SK-N-SH (cell line): ENCODE measurements at regions not wholly inside any gene's neighbourhood (a gene's known extent, or its start where the extent isn't known, plus 50 kb on each side); places are given as distances from the start of the nearest gene placed in this dataset.

ENCODE experiments used
- EP300 ChIP-seq, 2 experiments: IDR thresholded peaks; 2 replicates each; pipeline versions ENCODE4 v1.4.0 to v1.6.1; 2012; ENCODE audit warnings: borderline replicate concordance in 1 of 2, low read depth in 1 of 2, low read length in 1 of 2
- EZH2phosphoT487 ChIP-seq: fragments of 200-600 bp; sonication (generic); IDR thresholded peaks from 2 replicates; pipeline ENCODE4 v1.6.1; 2017; ENCODE audit warnings: low read depth, mixed run types, mild to moderate bottlenecking, antibody characterized with exemption, moderate library complexity, borderline replicate concordance
- FOXM1 ChIP-seq: IDR thresholded peaks from 2 replicates; pipeline ENCODE4 v1.4.0; 2012; ENCODE audit warnings: low read depth, mild to moderate bottlenecking
- POLR2AphosphoS5 ChIP-seq: IDR thresholded peaks from 2 replicates; pipeline ENCODE4 v1.6.1; 2012; ENCODE audit warnings: low read depth, low read length
- RAD21 ChIP-seq: IDR thresholded peaks from 2 replicates; pipeline ENCODE4 v1.6.1; 2012; ENCODE audit warnings: mild to moderate bottlenecking, low read length
- SMC3 ChIP-seq: IDR thresholded peaks from 2 replicates; pipeline ENCODE4 v1.6.1; 2012; ENCODE audit warnings: low read depth, low read length, improper control_type of control experiment
- TAF1 ChIP-seq: IDR thresholded peaks from 2 replicates; pipeline ENCODE4 v1.6.1; 2012; ENCODE audit warnings: low read depth, mild to moderate bottlenecking, low read length, moderate library complexity, borderline replicate concordance
- TF ChIP-seq, protein P1 (sequence below): fragments of 200-600 bp; sonication (generic); IDR thresholded peaks from 2 replicates; pipeline ENCODE4 v1.6.1; 2017; ENCODE audit warnings: antibody characterized with exemption, mild to moderate bottlenecking, moderate library complexity
- TF ChIP-seq, protein P2 (sequence below): IDR thresholded peaks from 2 replicates; pipeline ENCODE4 v1.6.1; 2012; ENCODE audit warnings: mild to moderate bottlenecking, low read depth, low read length, moderate library complexity

DNA sequence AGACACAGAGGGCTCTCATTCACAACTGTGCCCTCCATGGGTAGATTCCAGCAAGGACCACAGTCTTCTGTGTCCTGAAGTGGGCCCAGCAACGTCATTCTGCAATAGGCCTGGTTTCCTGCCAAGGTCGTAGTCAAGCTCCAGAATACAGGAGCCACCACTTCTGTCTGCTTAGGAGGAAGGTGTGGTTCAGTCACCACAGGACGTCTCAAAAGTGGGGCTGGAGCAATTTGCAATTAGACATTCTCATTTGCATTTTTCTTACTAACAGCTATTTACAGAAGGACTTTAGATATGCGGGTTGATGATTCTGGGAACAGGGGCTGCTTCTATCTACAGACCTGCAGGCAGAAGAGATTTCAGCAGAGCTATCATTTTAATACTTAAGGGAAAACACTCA is 58.7 kb upstream of the MYRIP start:
- TF ChIP-seq POLR2AphosphoS5 (no peak), SMC3 (no peak), TAF1 (no peak), EP300 (IDR thresholded peaks at IDR 0.05; ENCODE audit: borderline replicate concordance in 1 of 2, low read depth in 1 of 2, low read length in 1 of 2) (no peak), FOXM1 (no peak), EZH2phosphoT487 (no peak), RAD21 (no peak)
- TF ChIP-seq, protein P1, sequence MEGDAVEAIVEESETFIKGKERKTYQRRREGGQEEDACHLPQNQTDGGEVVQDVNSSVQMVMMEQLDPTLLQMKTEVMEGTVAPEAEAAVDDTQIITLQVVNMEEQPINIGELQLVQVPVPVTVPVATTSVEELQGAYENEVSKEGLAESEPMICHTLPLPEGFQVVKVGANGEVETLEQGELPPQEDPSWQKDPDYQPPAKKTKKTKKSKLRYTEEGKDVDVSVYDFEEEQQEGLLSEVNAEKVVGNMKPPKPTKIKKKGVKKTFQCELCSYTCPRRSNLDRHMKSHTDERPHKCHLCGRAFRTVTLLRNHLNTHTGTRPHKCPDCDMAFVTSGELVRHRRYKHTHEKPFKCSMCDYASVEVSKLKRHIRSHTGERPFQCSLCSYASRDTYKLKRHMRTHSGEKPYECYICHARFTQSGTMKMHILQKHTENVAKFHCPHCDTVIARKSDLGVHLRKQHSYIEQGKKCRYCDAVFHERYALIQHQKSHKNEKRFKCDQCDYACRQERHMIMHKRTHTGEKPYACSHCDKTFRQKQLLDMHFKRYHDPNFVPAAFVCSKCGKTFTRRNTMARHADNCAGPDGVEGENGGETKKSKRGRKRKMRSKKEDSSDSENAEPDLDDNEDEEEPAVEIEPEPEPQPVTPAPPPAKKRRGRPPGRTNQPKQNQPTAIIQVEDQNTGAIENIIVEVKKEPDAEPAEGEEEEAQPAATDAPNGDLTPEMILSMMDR, result no peak
- TF ChIP-seq, protein P2, sequence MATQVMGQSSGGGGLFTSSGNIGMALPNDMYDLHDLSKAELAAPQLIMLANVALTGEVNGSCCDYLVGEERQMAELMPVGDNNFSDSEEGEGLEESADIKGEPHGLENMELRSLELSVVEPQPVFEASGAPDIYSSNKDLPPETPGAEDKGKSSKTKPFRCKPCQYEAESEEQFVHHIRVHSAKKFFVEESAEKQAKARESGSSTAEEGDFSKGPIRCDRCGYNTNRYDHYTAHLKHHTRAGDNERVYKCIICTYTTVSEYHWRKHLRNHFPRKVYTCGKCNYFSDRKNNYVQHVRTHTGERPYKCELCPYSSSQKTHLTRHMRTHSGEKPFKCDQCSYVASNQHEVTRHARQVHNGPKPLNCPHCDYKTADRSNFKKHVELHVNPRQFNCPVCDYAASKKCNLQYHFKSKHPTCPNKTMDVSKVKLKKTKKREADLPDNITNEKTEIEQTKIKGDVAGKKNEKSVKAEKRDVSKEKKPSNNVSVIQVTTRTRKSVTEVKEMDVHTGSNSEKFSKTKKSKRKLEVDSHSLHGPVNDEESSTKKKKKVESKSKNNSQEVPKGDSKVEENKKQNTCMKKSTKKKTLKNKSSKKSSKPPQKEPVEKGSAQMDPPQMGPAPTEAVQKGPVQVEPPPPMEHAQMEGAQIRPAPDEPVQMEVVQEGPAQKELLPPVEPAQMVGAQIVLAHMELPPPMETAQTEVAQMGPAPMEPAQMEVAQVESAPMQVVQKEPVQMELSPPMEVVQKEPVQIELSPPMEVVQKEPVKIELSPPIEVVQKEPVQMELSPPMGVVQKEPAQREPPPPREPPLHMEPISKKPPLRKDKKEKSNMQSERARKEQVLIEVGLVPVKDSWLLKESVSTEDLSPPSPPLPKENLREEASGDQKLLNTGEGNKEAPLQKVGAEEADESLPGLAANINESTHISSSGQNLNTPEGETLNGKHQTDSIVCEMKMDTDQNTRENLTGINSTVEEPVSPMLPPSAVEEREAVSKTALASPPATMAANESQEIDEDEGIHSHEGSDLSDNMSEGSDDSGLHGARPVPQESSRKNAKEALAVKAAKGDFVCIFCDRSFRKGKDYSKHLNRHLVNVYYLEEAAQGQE, result no peak
